NCI-H187 treated with DMSO at 0.1 percent for 48 hours (cell line): ENCODE measurements at regions not wholly inside any gene's neighbourhood (a gene's known extent, or its start where the extent isn't known, plus 50 kb on each side); places are given as distances from the start of the nearest gene placed in this dataset.
"Not testable (repeated sequence)": the region's sequence is repeated elsewhere in the genome, so short reads cannot be mapped to it uniquely, and the experiment has no call there.

Experiments used
- DNase-seq: peaks from one replicate; lab custom pipeline; 2025; lab: John Stamatoyannopoulos, UW

GRCh38 chr5:123710031-123710430, 198.1 kb downstream of the CSNK1G3 start:
- DNase-seq = no peak

GRCh38 chr5:123709422-123709821, 197.4 kb downstream of the CSNK1G3 start:
- DNase-seq = no peak

GRCh38 chr5:123708074-123708806, 196.3 kb downstream of the CSNK1G3 start:
- no peak for DNase-seq

- no peak for DNase-seq
These were observed 194.6 kb downstream of the CSNK1G3 start for GRCh38 chr5:123706531-123706930.

GRCh38 chr5:123705741-123706140, 193.8 kb downstream of the CSNK1G3 start:
- no peak for DNase-seq

GRCh38 chr5:123701511-123702200, 189.7 kb downstream of the CSNK1G3 start:
- no peak for DNase-seq

- no peak for DNase-seq
These were observed 188.8 kb downstream of the CSNK1G3 start for GRCh38 chr5:123700624-123701287.

- no peak for DNase-seq
These were observed 187.6 kb downstream of the CSNK1G3 start for GRCh38 chr5:123699571-123699970.

- not testable (repeated sequence) for DNase-seq
These were observed 187.0 kb downstream of the CSNK1G3 start for GRCh38 chr5:123698937-123699336.

- no peak for DNase-seq
These were observed 185.0 kb downstream of the CSNK1G3 start for GRCh38 chr5:123696921-123697341.

GRCh38 chr5:123690821-123691220, 178.8 kb downstream of the CSNK1G3 start:
- DNase-seq = no peak

- no peak for DNase-seq
These were observed 169.1 kb downstream of the CSNK1G3 start for GRCh38 chr5:123681061-123681460.

GRCh38 chr5:123673107-123673506, 161.1 kb downstream of the CSNK1G3 start:
- DNase-seq = no peak

GRCh38 chr5:123671711-123672456, 159.9 kb downstream of the CSNK1G3 start:
- DNase-seq = no peak

GRCh38 chr5:123671042-123671441, 159.1 kb downstream of the CSNK1G3 start:
- no peak for DNase-seq
